ENCODE measurements at regions not wholly inside any gene's neighbourhood (a gene's known extent, or its start where the extent isn't known, plus 50 kb on each side); places are given as distances from the start of the nearest gene placed in this dataset.
"Not testable (repeated sequence)": the region's sequence is repeated elsewhere in the genome, so short reads cannot be mapped to it uniquely, and the experiment has no call there.

- Histone ChIP-seq H3K36me3 (no peaks in the 10 kb centered on the region), H3K27me3 (no peaks in the 10 kb centered on the region), H3K9me3 (no peaks in the 10 kb centered on the region), H3K4me1 (no peaks in the 10 kb centered on the region), H3K27ac (no peak overlapping the region), H3K4me3 (no peak overlapping the region)
- no peak for DNase-seq (ENCODE audit: low spot score in 2 of 2)
- no peak for TF ChIP-seq EP300 (IDR thresholded peaks at IDR 0.05)
- no peak for TF ChIP-seq POLR2A (IDR thresholded peaks at IDR 0.05)
- TF ChIP-seq CTCF (IDR thresholded peaks at IDR 0.05), result no peak
- WGBS, 2 donors, result 46 to 73% methylated on average over 1 of the region's 1 CpG
Measured at GRCh38 chr2:137897082-137897481, 67.2 kb upstream of the HNMT start.

GRCh38 chr2:137900421-137901141, 63.7 kb upstream of the HNMT start:
- DNase-seq (ENCODE audit: low spot score in 2 of 2), result no peak
- Histone ChIP-seq H3K36me3 (no peaks in the 10 kb centered on the region), H3K27me3 (no peaks in the 10 kb centered on the region), H3K9me3 (no peaks in the 10 kb centered on the region), H3K4me1 (no peaks in the 10 kb centered on the region), H3K4me3 (no peak overlapping the region), H3K27ac (no peak overlapping the region)
- no peak for TF ChIP-seq CTCF (IDR thresholded peaks at IDR 0.05)
- no peak for TF ChIP-seq POLR2A (IDR thresholded peaks at IDR 0.05)
- no peak for TF ChIP-seq EP300 (IDR thresholded peaks at IDR 0.05)
- 69 to 85% methylated on average over 4 of the region's 4 CpGs for WGBS, 2 donors

- no peak for DNase-seq (ENCODE audit: low spot score in 2 of 2)
- H3K4me1 ChIP-seq, result no peaks in the 10 kb centered on the region
- H3K27ac ChIP-seq, result no peak overlapping the region
- H3K27me3 ChIP-seq, result no peaks in the 10 kb centered on the region
- TF ChIP-seq CTCF (IDR thresholded peaks at IDR 0.05), result peak; percentile 42 to 66 (median 54)
- no peak for TF ChIP-seq EP300 (IDR thresholded peaks at IDR 0.05)
- H3K4me3 ChIP-seq, result no peak overlapping the region
- 28 to 33% methylated on average over 4 of the region's 4 CpGs for WGBS, 2 donors
- H3K9me3 ChIP-seq, result no peaks in the 10 kb centered on the region
- no peaks in the 10 kb centered on the region for H3K36me3 ChIP-seq
Measured at GRCh38 chr2:137910641-137911040, 53.6 kb upstream of the HNMT start.

- no peaks in the 10 kb centered on the region for H3K36me3 ChIP-seq
- H3K9me3 ChIP-seq, result no peaks in the 10 kb centered on the region
- TF ChIP-seq POLR2A (IDR thresholded peaks at IDR 0.05) (no peak), CTCF (IDR thresholded peaks at IDR 0.05) (no peak), EP300 (IDR thresholded peaks at IDR 0.05) (no peak)
- no peaks in the 10 kb centered on the region for H3K27me3 ChIP-seq
- 45 to 55% methylated on average over 2 of the region's 2 CpGs for WGBS, 2 donors
- no peak overlapping the region for H3K4me3 ChIP-seq
- H3K4me1 ChIP-seq, result no peaks in the 10 kb centered on the region
- DNase-seq (ENCODE audit: low spot score in 2 of 2), result no peak
- no peak overlapping the region for H3K27ac ChIP-seq
Measured at GRCh38 chr2:137912371-137912770, 51.9 kb upstream of the HNMT start.

GRCh38 chr2:137913169-137913568, 51.1 kb upstream of the HNMT start:
- Histone ChIP-seq H3K4me1 (no peaks in the 10 kb centered on the region), H3K27ac (no peak overlapping the region), H3K4me3 (no peak overlapping the region), H3K27me3 (no peaks in the 10 kb centered on the region), H3K36me3 (no peaks in the 10 kb centered on the region), H3K9me3 (no peaks in the 10 kb centered on the region)
- TF ChIP-seq POLR2A (IDR thresholded peaks at IDR 0.05), result no peak
- no peak for TF ChIP-seq EP300 (IDR thresholded peaks at IDR 0.05)
- TF ChIP-seq CTCF (IDR thresholded peaks at IDR 0.05), result no peak
- WGBS, 2 donors, result 92 to 98% methylated on average over 4 of the region's 4 CpGs
- no peak for DNase-seq (ENCODE audit: low spot score in 2 of 2)

- not testable (repeated sequence) for H3K27ac ChIP-seq; H3K27me3 ChIP-seq; H3K4me3 ChIP-seq; H3K36me3 ChIP-seq; H3K4me1 ChIP-seq; DNase-seq (ENCODE audit: low spot score in 2 of 2); H3K9me3 ChIP-seq
- 86 to 92% methylated on average over 2 of the region's 2 CpGs for WGBS, 2 donors
Measured at GRCh38 chr2:137913648-137914047, 50.6 kb upstream of the HNMT start.
